A172 (cell line): ENCODE measurements at regions not wholly inside any gene's neighbourhood (a gene's known extent, or its start where the extent isn't known, plus 50 kb on each side); places are given as distances from the start of the nearest gene placed in this dataset.
A peak's percentile ranks its signal among the peaks of the same experiment; 100 is the strongest.
"Not testable (repeated sequence)": the region's sequence is repeated elsewhere in the genome, so short reads cannot be mapped to it uniquely, and the experiment has no call there.

Experiments used
- DNase-seq: peaks from one replicate; pipeline ENCODE4 v3.0.0-alpha.2; 2015; ENCODE audit warnings: low spot score

GRCh38 chr2:215794829-215795546 is 218.4 kb downstream of the MREG start:
- no peak for DNase-seq

GRCh38 chr2:215793747-215794595 is 219.4 kb downstream of the MREG start:
- DNase-seq: peak; percentile 84

- no peak for DNase-seq
These were observed 221.8 kb downstream of the MREG start for GRCh38 chr2:215791481-215791937.

- no peak for DNase-seq
These were observed 222.6 kb downstream of the MREG start for GRCh38 chr2:215790523-215791421.

GRCh38 chr2:215787565-215788178 is 225.7 kb downstream of the MREG start:
- DNase-seq: no peak

- DNase-seq: no peak
These were observed 226.3 kb downstream of the MREG start for GRCh38 chr2:215787025-215787424.

GRCh38 chr2:215784371-215784783 is 229.0 kb downstream of the MREG start:
- DNase-seq: peak; percentile 26

- not testable (repeated sequence) for DNase-seq
These were observed 229.7 kb downstream of the MREG start for GRCh38 chr2:215783640-215784039.

- no peak for DNase-seq
These were observed 230.4 kb downstream of the MREG start for GRCh38 chr2:215782965-215783364.

GRCh38 chr2:215782295-215782694 is 231.1 kb downstream of the MREG start:
- no peak for DNase-seq

- no peak for DNase-seq
These were observed 232.3 kb downstream of the MREG start for GRCh38 chr2:215780907-215781685.

GRCh38 chr2:215780313-215780712 is 233.0 kb downstream of the MREG start:
- DNase-seq: no peak

GRCh38 chr2:215779912-215780311 is 233.4 kb downstream of the MREG start:
- no peak for DNase-seq

- no peak for DNase-seq
These were observed 235.8 kb downstream of the MREG start for GRCh38 chr2:215777465-215778044.

- no peak for DNase-seq
These were observed 238.2 kb downstream of the MREG start for GRCh38 chr2:215775106-215775505.

GRCh38 chr2:215773728-215774127 is 239.6 kb downstream of the MREG start:
- peak; percentile 38 for DNase-seq

- DNase-seq: no peak
These were observed 240.5 kb downstream of the MREG start for GRCh38 chr2:215772634-215773563.

- DNase-seq: peak; percentile 35
These were observed 241.3 kb downstream of the MREG start for GRCh38 chr2:215772003-215772402.

GRCh38 chr2:215771241-215771640 is 242.1 kb downstream of the MREG start:
- DNase-seq: no peak
